ENCODE measurements at regions not wholly inside any gene's neighbourhood (a gene's known extent, or its start where the extent isn't known, plus 50 kb on each side); places are given as distances from the start of the nearest gene placed in this dataset.

DNA sequence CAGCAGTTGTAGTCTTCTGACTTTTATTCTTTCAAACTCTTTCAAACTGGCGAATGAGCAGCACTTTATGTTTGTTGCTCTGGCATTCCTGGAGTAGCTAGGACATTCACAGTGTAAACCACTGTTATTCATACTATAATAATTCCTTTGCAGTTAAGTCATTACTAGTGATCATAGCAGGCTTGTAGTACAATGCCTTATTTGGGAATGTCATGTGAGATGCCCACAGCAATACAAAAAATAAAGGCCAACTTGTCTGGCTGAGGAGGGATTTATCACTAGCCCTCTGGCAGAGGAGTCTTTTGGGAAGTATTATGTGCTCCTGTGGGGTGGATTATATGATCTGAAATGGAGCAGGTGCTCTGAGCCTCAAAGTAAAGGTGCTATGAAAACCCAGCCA lies 197.2 kb downstream of the VGLL3 start:
- H3K79me2 ChIP-seq (ENCODE audit: low read length): no peaks in the 10 kb centered on the region
- H3K27ac ChIP-seq (ENCODE audit: low read length): no peak overlapping the region
- H2AFZ ChIP-seq (ENCODE audit: low read length): no peak overlapping the region
- H3K9me3 ChIP-seq (replicated peaks; ENCODE audit: insufficient read depth, low read length): no peaks in the 10 kb centered on the region
- H3K36me3 ChIP-seq (replicated peaks; ENCODE audit: insufficient read depth, low read length): no peaks in the 10 kb centered on the region
- DNase-seq: no peak
- no peaks in the 10 kb centered on the region for H4K20me1 ChIP-seq (ENCODE audit: insufficient read depth, low read length)
- H3K27me3 ChIP-seq (replicated peaks; ENCODE audit: insufficient read depth, low read length): no peaks in the 10 kb centered on the region
- H3K4me2 ChIP-seq (ENCODE audit: low read depth, low read length): no peak overlapping the region
- no peak overlapping the region for H3K9ac ChIP-seq (ENCODE audit: low read length)
- no peak for TF ChIP-seq EZH2 (optimal IDR thresholded peaks at IDR 0.05; ENCODE audit: low read depth, low read length)
- TF ChIP-seq, protein P1, sequence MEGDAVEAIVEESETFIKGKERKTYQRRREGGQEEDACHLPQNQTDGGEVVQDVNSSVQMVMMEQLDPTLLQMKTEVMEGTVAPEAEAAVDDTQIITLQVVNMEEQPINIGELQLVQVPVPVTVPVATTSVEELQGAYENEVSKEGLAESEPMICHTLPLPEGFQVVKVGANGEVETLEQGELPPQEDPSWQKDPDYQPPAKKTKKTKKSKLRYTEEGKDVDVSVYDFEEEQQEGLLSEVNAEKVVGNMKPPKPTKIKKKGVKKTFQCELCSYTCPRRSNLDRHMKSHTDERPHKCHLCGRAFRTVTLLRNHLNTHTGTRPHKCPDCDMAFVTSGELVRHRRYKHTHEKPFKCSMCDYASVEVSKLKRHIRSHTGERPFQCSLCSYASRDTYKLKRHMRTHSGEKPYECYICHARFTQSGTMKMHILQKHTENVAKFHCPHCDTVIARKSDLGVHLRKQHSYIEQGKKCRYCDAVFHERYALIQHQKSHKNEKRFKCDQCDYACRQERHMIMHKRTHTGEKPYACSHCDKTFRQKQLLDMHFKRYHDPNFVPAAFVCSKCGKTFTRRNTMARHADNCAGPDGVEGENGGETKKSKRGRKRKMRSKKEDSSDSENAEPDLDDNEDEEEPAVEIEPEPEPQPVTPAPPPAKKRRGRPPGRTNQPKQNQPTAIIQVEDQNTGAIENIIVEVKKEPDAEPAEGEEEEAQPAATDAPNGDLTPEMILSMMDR (IDR thresholded peaks at IDR 0.05; ENCODE audit: low read length): no peak
- no peak for TF ChIP-seq EZH2phosphoT487 (IDR thresholded peaks at IDR 0.05; ENCODE audit: low read length)
- no peak overlapping the region for H3K4me3 ChIP-seq (ENCODE audit: low read length)
- no peaks in the 10 kb centered on the region for H3F3A ChIP-seq (ENCODE audit: insufficient read depth, low read length)
- H3K4me1 ChIP-seq (ENCODE audit: low read length): no peaks in the 10 kb centered on the region
- H3K9me2 ChIP-seq (replicated peaks; ENCODE audit: insufficient read depth, low read length): no peaks in the 10 kb centered on the region

DNA sequence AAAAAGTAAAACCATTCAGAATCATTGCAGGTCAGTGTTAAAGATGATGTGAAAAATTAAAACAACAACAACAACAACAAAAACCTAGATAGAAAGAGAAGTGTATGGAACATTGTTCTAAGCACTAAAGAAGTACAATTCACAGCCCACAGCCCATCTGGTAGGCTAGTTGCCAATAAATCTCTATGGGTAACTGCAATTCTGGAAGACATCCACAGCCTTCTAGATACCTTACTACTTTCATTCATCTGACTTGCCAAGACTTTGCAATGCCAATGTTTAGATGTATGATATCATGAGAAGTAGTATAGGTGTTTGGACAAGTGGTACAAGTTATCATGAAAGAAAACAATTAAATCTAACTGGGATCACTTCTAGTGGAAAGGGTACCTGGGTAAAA lies 198.6 kb downstream of the VGLL3 start:
- TF ChIP-seq, protein P1 (IDR thresholded peaks at IDR 0.05; ENCODE audit: low read length): no peak
- TF ChIP-seq EZH2phosphoT487 (IDR thresholded peaks at IDR 0.05; ENCODE audit: low read length): no peak
- TF ChIP-seq EZH2 (optimal IDR thresholded peaks at IDR 0.05; ENCODE audit: low read depth, low read length): no peak

DNA sequence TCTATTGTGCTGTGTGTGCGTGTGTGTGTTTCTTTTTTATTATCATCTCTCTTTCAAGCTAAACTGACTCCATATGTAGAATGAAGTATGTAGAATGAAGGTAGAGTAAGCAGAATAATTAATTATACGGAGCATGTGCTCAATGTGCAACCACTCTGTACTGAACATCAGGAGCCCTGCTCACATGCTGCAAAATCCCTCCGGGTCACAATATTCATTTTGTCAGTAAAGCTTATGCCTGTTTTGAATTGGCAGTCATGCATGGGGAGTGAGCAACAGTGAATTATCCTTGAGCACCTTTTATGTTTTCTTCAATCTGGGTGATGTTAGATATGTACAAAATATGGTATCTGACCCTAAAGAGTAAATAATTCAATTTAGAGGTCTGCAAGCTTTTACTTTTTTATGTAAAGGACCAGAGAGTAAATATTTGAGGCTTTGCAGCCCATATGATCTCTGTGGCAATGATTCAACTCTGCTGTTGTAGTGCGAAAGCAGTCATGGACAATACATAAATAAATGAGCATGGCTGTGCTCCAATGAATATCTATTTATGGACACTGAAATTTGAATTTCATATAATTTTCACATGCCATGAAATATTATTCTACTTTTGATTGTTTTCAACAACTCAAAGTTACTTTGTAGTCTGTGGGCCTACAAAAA lies 199.9 kb downstream of the VGLL3 start:
- Histone ChIP-seq H3K9me2 (replicated peaks; ENCODE audit: insufficient read depth, low read length) (no peaks in the 10 kb centered on the region), H2AFZ (ENCODE audit: low read length) (no peak overlapping the region), H3K79me2 (ENCODE audit: low read length) (no peaks in the 10 kb centered on the region), H3K27ac (ENCODE audit: low read length) (no peak overlapping the region), H3K9me3 (replicated peaks; ENCODE audit: insufficient read depth, low read length) (no peaks in the 10 kb centered on the region), H4K20me1 (ENCODE audit: insufficient read depth, low read length) (no peaks in the 10 kb centered on the region), H3K27me3 (replicated peaks; ENCODE audit: insufficient read depth, low read length) (no peaks in the 10 kb centered on the region), H3K36me3 (replicated peaks; ENCODE audit: insufficient read depth, low read length) (no peaks in the 10 kb centered on the region), H3F3A (ENCODE audit: insufficient read depth, low read length) (no peaks in the 10 kb centered on the region), H3K4me2 (ENCODE audit: low read depth, low read length) (no peak overlapping the region), H3K9ac (ENCODE audit: low read length) (no peak overlapping the region), H3K4me1 (ENCODE audit: low read length) (no peaks in the 10 kb centered on the region), H3K4me3 (ENCODE audit: low read length) (no peak overlapping the region)
- no peak for DNase-seq
- TF ChIP-seq, protein P1 (IDR thresholded peaks at IDR 0.05; ENCODE audit: low read length): no peak
- TF ChIP-seq EZH2 (optimal IDR thresholded peaks at IDR 0.05; ENCODE audit: low read depth, low read length): no peak
- no peak for TF ChIP-seq EZH2phosphoT487 (IDR thresholded peaks at IDR 0.05; ENCODE audit: low read length)

More for the DNA sequence above, 198.6 kb downstream of the VGLL3 start:
- H3K9ac ChIP-seq (ENCODE audit: low read length): no peak overlapping the region
- no peak overlapping the region for H3K4me2 ChIP-seq (ENCODE audit: low read depth, low read length)
- H3K36me3 ChIP-seq (replicated peaks; ENCODE audit: insufficient read depth, low read length): no peaks in the 10 kb centered on the region
- no peaks in the 10 kb centered on the region for H3K27me3 ChIP-seq (replicated peaks; ENCODE audit: insufficient read depth, low read length)
- H3K4me3 ChIP-seq (ENCODE audit: low read length): no peak overlapping the region
- no peaks in the 10 kb centered on the region for H3K79me2 ChIP-seq (ENCODE audit: low read length)
- no peak overlapping the region for H3K27ac ChIP-seq (ENCODE audit: low read length)
- H4K20me1 ChIP-seq (ENCODE audit: insufficient read depth, low read length): no peaks in the 10 kb centered on the region
- H2AFZ ChIP-seq (ENCODE audit: low read length): no peak overlapping the region
- no peaks in the 10 kb centered on the region for H3K4me1 ChIP-seq (ENCODE audit: low read length)
- no peak for DNase-seq
- H3K9me2 ChIP-seq (replicated peaks; ENCODE audit: insufficient read depth, low read length): no peaks in the 10 kb centered on the region
- H3K9me3 ChIP-seq (replicated peaks; ENCODE audit: insufficient read depth, low read length): no peaks in the 10 kb centered on the region
- H3F3A ChIP-seq (ENCODE audit: insufficient read depth, low read length): no peaks in the 10 kb centered on the region
